HEK293 (cell line): ENCODE measurements at regions not wholly inside any gene's neighbourhood (a gene's known extent, or its start where the extent isn't known, plus 50 kb on each side); places are given as distances from the start of the nearest gene placed in this dataset.

Source experiments
- ATF2 ChIP-seq: fragments of 450-650 bp; formaldehyde crosslinking; IDR thresholded peaks from 2 replicates; pipeline ENCODE4 v1.5.1; 2016; ENCODE audit warnings: missing biosample characterization, missing genetic modification characterization, low read depth
- CTCF ChIP-seq: fragments of 450-650 bp; formaldehyde crosslinking; IDR thresholded peaks from 2 replicates; pipeline ENCODE4 v1.5.1; 2016; ENCODE audit warnings: missing biosample characterization, missing genetic modification characterization
- ELK4 ChIP-seq: IDR thresholded peaks from 2 replicates; pipeline ENCODE4 v1.6.1; 2011; ENCODE audit warnings: mild to moderate bottlenecking, low read depth, low read length, borderline replicate concordance
- HOXA7 ChIP-seq: sonication (generic); formaldehyde crosslinking; IDR thresholded peaks from 2 replicates; pipeline ENCODE4 v1.8.1; 2022; ENCODE audit warnings: missing genetic modification reagents, borderline replicate concordance
- REST ChIP-seq: fragments of 450-650 bp; formaldehyde crosslinking; IDR thresholded peaks from 2 replicates; pipeline ENCODE4 v1.5.1; 2016; ENCODE audit warnings: missing biosample characterization, missing genetic modification characterization
- ZBTB26 ChIP-seq: fragments of 450-650 bp; formaldehyde crosslinking; optimal IDR thresholded peaks from 2 replicates; pipeline ENCODE3; 2016; ENCODE audit warnings: missing biosample characterization, mild to moderate bottlenecking, missing genetic modification characterization
- ZNF114 ChIP-seq: fragments of 450-650 bp; formaldehyde crosslinking; IDR thresholded peaks from 2 replicates; pipeline ENCODE4 v1.5.0; 2017; ENCODE audit warnings: missing biosample characterization, missing genetic modification characterization
- ZNF211 ChIP-seq: fragments of 450-650 bp; formaldehyde crosslinking; IDR thresholded peaks from 2 replicates; pipeline ENCODE4 v1.5.1; 2016; ENCODE audit warnings: low read depth, missing biosample characterization, missing genetic modification characterization
- ZNF391 ChIP-seq: fragments of 450-650 bp; formaldehyde crosslinking; IDR thresholded peaks from 2 replicates; pipeline ENCODE4 v1.5.1; 2016; ENCODE audit warnings: low read depth, missing biosample characterization, missing genetic modification characterization, borderline replicate concordance
- ZNF449 ChIP-seq: fragments of 450-650 bp; formaldehyde crosslinking; IDR thresholded peaks from 2 replicates; pipeline ENCODE4 v1.5.1; 2017; ENCODE audit warnings: missing biosample characterization, mild to moderate bottlenecking, missing genetic modification characterization, moderate library complexity

GRCh38 chr10:130567436-130567835, 431.2 kb downstream of the GLRX3 start:
- TF ChIP-seq CTCF (tag by site-specific recombination) (no peak), ZNF211 (tag by site-specific recombination) (no peak), ATF2 (tag by site-specific recombination) (no peak), ZNF449 (tag by site-specific recombination) (no peak), ELK4 (no peak), REST (tag by site-specific recombination) (no peak), ZNF391 (tag by site-specific recombination) (no peak), ZBTB26 (no peak), HOXA7 (CRISPR knock-in tag) (no peak), ZNF114 (no peak)
